Left lung (tissue), 4 donors: ENCODE measurements at regions not wholly inside any gene's neighbourhood (a gene's known extent, or its start where the extent isn't known, plus 50 kb on each side); places are given as distances from the start of the nearest gene placed in this dataset.

Experiments used
- ATAC-seq: fragments of 200-7000 bp; cut with Tn5 transposase; one replicate; pipeline ENCODE4 v1.9.1; 2020; ENCODE audit warnings: moderate library complexity
- DNase-seq, 4 donors: peaks; one replicate each; pipeline ENCODE4 v3.0.0-alpha.2; 2013 to 2020
- H3K27ac ChIP-seq, 2 donors: fragments of 200-600 bp; sonication (generic) in 1 of 2; one replicate each; pipeline versions ENCODE4 v1.5.0 to v1.8.0; 2020 to 2021
- H3K27me3 ChIP-seq, 2 donors: fragments of 200-600 bp; sonication (generic) in 1 of 2; one replicate each; pipeline versions ENCODE4 v1.5.0 to v1.8.0; 2020 to 2021
- H3K36me3 ChIP-seq, 2 donors: fragments of 200-600 bp; sonication (generic) in 1 of 2; one replicate each; pipeline versions ENCODE4 v1.5.0 to v1.8.0; 2020 to 2021
- H3K4me1 ChIP-seq, 2 donors: fragments of 200-600 bp; one replicate each; pipeline ENCODE4 v1.8.0; 2021
- H3K4me3 ChIP-seq, 2 donors: fragments of 200-600 bp; sonication (generic) in 1 of 2; one replicate each; pipeline versions ENCODE4 v1.5.0 to v1.8.0; 2020 to 2021; ENCODE audit warnings: mild to moderate bottlenecking in 1 of 2
- H3K9me3 ChIP-seq, 2 donors: fragments of 200-600 bp; sonication (generic) in 1 of 2; one replicate each; pipeline versions ENCODE4 v1.5.0 to v1.8.0; 2020 to 2021
- intact Hi-C, 2 donors: fragments of 100-400 bp; cut with DNase I; formaldehyde crosslinking; loops; one replicate each; pipeline versions ENCODE4 v1.11.2 to v1.14.2; 2022
- TF ChIP-seq, protein P1 (sequence below), 2 donors: fragments of 200-600 bp; sonication (generic) in 1 of 2; IDR thresholded peaks; one replicate each; pipeline versions ENCODE4 v1.5.0 to v1.8.0; 2021; ENCODE audit warnings: antibody characterized with exemption in 2 of 2
- donor health status: DM: no; HTN: yes; CAD: no.
- donor health status: DM: no; HTN: no; CAD: no.

DNA sequence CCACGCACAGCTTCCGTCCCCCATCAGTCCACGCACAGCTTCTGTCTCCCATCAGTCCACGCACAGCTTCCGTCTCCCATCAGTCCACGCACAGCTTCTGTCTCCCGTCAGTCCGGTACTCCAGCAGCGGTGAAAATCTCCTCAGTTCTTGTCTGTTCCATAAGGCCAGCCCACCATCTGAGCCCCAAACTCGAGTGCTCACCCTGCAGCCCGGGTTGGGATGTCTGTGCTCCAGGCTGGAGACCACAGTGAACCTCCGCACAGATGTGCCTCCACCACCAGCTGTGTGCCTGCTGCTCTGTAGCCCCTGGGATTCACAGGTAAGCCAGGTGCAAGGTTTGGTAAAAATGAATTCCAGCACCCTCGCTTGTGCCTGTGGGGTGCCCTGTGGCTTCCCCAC lies 258.6 kb downstream of the NPHP4 start:
- no peak for ATAC-seq
- TF ChIP-seq, protein P1, sequence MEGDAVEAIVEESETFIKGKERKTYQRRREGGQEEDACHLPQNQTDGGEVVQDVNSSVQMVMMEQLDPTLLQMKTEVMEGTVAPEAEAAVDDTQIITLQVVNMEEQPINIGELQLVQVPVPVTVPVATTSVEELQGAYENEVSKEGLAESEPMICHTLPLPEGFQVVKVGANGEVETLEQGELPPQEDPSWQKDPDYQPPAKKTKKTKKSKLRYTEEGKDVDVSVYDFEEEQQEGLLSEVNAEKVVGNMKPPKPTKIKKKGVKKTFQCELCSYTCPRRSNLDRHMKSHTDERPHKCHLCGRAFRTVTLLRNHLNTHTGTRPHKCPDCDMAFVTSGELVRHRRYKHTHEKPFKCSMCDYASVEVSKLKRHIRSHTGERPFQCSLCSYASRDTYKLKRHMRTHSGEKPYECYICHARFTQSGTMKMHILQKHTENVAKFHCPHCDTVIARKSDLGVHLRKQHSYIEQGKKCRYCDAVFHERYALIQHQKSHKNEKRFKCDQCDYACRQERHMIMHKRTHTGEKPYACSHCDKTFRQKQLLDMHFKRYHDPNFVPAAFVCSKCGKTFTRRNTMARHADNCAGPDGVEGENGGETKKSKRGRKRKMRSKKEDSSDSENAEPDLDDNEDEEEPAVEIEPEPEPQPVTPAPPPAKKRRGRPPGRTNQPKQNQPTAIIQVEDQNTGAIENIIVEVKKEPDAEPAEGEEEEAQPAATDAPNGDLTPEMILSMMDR (IDR thresholded peaks at IDR 0.05): no peak
- no peaks in the 10 kb centered on the region for H3K4me1 ChIP-seq
- H3K9me3 ChIP-seq: no peaks in the 10 kb centered on the region
- H3K36me3 ChIP-seq: no peaks in the 10 kb centered on the region
- peak in 1 of 4 donors; percentile 4 for DNase-seq
- H3K4me3 ChIP-seq: no peak overlapping the region
- H3K27ac ChIP-seq: no peak overlapping the region
- intact Hi-C loops: no loop called here
- H3K27me3 ChIP-seq: peaks cover 0 to 37% of the 10 kb centered on the region in 2 donors

DNA sequence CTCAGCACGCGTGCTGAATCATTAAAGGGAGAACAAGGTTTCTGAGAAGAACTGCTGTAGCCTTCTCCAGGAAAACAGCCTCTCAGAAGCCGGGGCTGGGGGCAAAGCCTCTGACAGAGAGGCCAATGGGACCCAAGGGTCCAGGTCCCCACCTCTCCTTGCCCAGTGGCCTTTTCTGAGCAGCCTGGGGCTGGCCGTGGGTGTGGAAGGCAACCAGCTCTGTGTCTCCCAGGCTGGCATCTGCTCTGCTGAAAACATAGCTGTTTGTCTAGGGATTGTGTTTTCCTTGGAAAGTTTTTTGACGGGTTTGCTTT lies 261.2 kb downstream of the NPHP4 start:
- H3K27ac ChIP-seq: no peak overlapping the region
- intact Hi-C loops: no loop called here
- H3K4me1 ChIP-seq: no peaks in the 10 kb centered on the region
- H3K36me3 ChIP-seq: no peaks in the 10 kb centered on the region
- TF ChIP-seq, protein P1 (IDR thresholded peaks at IDR 0.05): no peak
- no peaks in the 10 kb centered on the region for H3K9me3 ChIP-seq
- H3K27me3 ChIP-seq: peaks cover 0 to 55% of the 10 kb centered on the region in 2 donors
- H3K4me3 ChIP-seq: no peak overlapping the region
- ATAC-seq (no peak), DNase-seq (peak in 2 of 4 donors; percentile 18 to 52)

DNA sequence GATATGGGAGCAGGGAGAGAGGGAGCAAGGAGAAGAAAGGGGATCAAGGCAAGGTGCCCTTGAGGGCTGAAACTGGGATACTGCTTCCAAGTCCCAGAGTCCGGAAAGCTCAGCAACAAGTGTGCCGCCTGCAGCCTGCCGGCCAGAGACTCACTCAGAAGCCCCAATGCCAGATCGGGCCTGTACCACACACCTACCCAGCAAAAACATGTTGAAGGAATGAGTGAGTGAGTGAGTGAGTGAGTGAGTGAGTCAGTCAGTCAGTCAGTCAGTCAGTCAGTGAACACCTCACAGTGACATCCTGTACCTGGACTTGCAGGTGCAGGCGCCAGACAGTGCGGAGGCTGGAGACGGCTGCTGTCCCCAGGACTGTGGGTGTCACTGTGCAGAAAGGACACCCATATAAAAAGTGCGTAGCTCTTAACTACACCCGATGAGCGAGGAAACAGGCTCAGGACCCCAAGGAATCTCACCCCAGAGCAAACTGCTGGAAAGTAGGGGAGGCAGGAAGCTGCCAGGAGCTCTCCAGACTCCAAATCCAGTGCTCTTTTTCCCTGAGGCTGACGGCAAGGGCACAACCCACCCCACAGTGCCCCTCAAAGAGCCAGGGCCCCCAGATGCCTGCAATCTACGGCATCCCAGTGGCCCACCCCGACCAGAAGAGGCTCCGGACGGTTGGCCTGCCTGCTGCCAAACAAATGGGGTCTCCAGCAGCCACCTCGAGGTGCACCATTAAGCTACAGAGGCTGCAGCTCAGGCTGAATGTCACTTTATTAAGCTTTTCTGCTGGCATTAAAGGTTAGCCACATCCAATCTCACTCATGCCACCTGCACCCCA lies 261.7 kb downstream of the NPHP4 start:
- Histone ChIP-seq H3K4me1 (no peaks in the 10 kb centered on the region), H3K27me3 (peaks cover 0 to 61% of the 10 kb centered on the region in 2 donors), H3K36me3 (no peaks in the 10 kb centered on the region), H3K27ac (no peak overlapping the region), H3K4me3 (no peak overlapping the region), H3K9me3 (no peaks in the 10 kb centered on the region)
- intact Hi-C loops: no loop called here
- ATAC-seq: no peak
- peak in 1 of 4 donors; percentile 2 for DNase-seq
- TF ChIP-seq, protein P1 (IDR thresholded peaks at IDR 0.05): no peak

DNA sequence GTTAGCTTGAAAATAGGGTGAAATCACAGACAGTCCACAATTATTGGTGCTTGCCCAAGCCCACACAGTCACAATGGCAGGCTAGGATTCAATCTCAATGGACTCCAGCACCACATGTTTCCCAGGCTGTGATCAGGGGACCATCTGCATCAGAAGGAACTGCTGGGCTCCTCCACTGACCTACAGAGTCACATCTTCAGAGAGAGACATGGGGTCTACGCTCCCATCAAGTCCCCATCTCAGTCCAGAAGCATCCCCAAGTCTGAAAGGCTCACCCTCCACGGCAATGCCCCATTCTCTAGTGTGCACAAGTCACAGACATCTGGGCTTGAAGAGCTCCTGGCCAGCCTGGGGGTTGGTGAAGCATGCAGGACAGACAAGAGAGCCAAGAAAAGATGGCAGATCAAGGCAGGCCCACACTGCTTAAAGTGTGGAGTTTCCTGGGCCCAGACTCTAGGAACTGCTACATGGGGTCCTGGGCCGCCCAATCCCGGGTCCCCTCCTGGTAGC lies 262.5 kb downstream of the NPHP4 start:
- intact Hi-C loops: no loop called here
- TF ChIP-seq, protein P1 (IDR thresholded peaks at IDR 0.05): no peak
- DNase-seq (peak in 1 of 4 donors; percentile 4), ATAC-seq (no peak)
- Histone ChIP-seq H3K4me3 (no peak overlapping the region), H3K27ac (no peak overlapping the region), H3K27me3 (peaks cover 0 to 61% of the 10 kb centered on the region in 2 donors), H3K9me3 (no peaks in the 10 kb centered on the region), H3K36me3 (no peaks in the 10 kb centered on the region), H3K4me1 (no peaks in the 10 kb centered on the region)

DNA sequence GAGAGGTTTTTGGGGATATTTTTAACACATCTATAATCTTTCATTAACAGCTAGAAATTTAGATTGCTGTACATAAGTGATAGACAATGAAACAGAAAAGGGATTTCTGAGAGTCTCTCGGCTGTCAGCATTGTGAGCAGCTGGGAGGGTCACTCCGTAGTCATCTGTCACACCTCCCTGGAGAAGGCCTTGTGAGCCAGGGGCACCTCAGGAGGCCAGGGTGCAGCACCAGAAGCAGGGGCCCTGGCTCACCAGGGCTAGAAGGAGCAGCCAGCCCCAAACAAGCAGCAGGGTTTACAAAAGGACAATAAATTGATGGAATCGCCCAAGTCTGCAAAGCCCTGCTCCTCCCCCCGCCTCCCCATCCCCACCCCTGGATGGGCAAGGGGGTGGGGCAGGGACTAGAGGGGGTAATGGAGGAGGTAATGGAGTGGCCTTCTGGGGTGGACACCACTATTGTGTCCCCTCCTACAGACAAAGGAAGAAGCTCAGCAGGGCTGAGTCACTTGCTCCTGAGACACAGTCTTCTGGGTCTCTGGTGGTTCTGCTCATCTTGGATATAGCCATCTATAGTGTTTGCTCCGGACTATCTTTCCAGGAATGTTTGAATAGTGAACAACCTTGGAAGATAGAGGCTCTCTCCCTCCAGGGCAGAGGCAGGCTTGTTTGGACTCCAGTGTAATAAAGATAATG lies 263.4 kb downstream of the NPHP4 start:
- intact Hi-C loops: no loop called here
- no peaks in the 10 kb centered on the region for H3K9me3 ChIP-seq
- ATAC-seq (no peak), DNase-seq (peak in 1 of 4 donors; percentile 12)
- H3K36me3 ChIP-seq: no peaks in the 10 kb centered on the region
- H3K4me3 ChIP-seq: no peak overlapping the region
- TF ChIP-seq, protein P1 (IDR thresholded peaks at IDR 0.05): no peak
- H3K27ac ChIP-seq: no peak overlapping the region
- H3K27me3 ChIP-seq: peaks cover 0 to 58% of the 10 kb centered on the region in 2 donors
- no peaks in the 10 kb centered on the region for H3K4me1 ChIP-seq
